ENCODE measurements at regions not wholly inside any gene's neighbourhood (a gene's known extent, or its start where the extent isn't known, plus 50 kb on each side); places are given as distances from the start of the nearest gene placed in this dataset.

GRCh38 chr1:81699234-81699633 is 101.5 kb upstream of the ADGRL2 start:
- Mint-ChIP-seq H3K27me3 (ENCODE audit: low read depth) (no peaks in the 10 kb centered on the region), H3K4me3 (no peak overlapping the region), H3K4me1 (no peaks in the 10 kb centered on the region), H3K27ac (ENCODE audit: unreplicated experiment) (no peak overlapping the region), H3K36me3 (ENCODE audit: low read depth) (no peaks in the 10 kb centered on the region), H3K9me3 (peaks cover 5% of the 10 kb centered on the region)
- TF ChIP-seq, protein P1, sequence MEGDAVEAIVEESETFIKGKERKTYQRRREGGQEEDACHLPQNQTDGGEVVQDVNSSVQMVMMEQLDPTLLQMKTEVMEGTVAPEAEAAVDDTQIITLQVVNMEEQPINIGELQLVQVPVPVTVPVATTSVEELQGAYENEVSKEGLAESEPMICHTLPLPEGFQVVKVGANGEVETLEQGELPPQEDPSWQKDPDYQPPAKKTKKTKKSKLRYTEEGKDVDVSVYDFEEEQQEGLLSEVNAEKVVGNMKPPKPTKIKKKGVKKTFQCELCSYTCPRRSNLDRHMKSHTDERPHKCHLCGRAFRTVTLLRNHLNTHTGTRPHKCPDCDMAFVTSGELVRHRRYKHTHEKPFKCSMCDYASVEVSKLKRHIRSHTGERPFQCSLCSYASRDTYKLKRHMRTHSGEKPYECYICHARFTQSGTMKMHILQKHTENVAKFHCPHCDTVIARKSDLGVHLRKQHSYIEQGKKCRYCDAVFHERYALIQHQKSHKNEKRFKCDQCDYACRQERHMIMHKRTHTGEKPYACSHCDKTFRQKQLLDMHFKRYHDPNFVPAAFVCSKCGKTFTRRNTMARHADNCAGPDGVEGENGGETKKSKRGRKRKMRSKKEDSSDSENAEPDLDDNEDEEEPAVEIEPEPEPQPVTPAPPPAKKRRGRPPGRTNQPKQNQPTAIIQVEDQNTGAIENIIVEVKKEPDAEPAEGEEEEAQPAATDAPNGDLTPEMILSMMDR (conservative IDR thresholded peaks at IDR 0.05), result no peak
- DNase-seq (ENCODE audit: low read depth, low spot score), result no peak

DNA sequence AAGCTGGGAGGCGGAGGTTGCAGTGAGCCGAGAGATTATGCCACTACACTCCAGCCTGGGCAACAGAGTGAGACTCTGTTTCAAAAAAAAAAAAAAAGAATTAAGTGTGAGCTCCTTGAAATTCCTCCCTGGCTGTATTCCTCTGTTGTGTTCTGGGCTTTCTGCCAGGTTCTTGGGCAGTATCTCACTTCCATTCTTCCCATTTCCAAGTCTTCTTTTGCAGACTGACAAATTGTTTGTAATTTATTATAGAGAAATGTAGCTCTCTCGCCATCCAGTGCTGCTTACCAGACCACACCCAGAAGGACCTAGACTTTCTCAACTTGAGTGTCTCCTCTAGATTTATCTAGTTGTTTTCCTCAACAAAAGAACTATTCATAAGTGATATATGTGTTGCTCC is 105.0 kb upstream of the ADGRL2 start:
- Mint-ChIP-seq H3K4me1 (peaks cover 2% of the 10 kb centered on the region), H3K36me3 (ENCODE audit: low read depth) (no peaks in the 10 kb centered on the region), H3K4me3 (no peak overlapping the region), H3K27me3 (ENCODE audit: low read depth) (no peaks in the 10 kb centered on the region), H3K9me3 (peaks cover 2% of the 10 kb centered on the region), H3K27ac (ENCODE audit: unreplicated experiment) (no peak overlapping the region)
- TF ChIP-seq, protein P1 (conservative IDR thresholded peaks at IDR 0.05), result no peak
- DNase-seq (ENCODE audit: low read depth, low spot score), result no peak

DNA sequence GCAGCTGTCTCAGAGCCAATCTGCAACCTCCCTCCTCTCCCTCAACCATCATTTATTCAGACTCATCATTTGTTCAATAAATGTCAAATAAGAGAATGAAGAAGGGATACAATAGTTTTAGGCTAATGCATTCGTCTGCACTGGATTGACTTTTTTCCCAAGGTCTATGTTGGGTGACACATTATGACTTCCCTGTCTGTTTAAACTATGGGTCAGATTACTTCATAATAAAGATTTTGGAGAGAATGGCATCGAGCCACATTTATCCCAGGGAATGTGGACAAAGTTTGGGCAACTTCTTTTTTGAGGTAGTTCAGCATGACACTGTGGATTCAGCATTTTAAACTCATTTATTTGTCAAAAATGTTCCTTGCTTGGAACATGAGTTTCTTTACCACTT is 107.4 kb upstream of the ADGRL2 start:
- H3K9me3 Mint-ChIP-seq, result peaks cover 5% of the 10 kb centered on the region
- TF ChIP-seq, protein P1 (conservative IDR thresholded peaks at IDR 0.05), result no peak
- DNase-seq (ENCODE audit: low read depth, low spot score), result no peak
- H3K27ac Mint-ChIP-seq (ENCODE audit: unreplicated experiment), result no peak overlapping the region
- H3K36me3 Mint-ChIP-seq (ENCODE audit: low read depth), result peaks cover 6% of the 10 kb centered on the region
- H3K4me1 Mint-ChIP-seq, result peaks cover 4% of the 10 kb centered on the region
- H3K4me3 Mint-ChIP-seq, result no peak overlapping the region
- H3K27me3 Mint-ChIP-seq (ENCODE audit: low read depth), result no peaks in the 10 kb centered on the region

DNA sequence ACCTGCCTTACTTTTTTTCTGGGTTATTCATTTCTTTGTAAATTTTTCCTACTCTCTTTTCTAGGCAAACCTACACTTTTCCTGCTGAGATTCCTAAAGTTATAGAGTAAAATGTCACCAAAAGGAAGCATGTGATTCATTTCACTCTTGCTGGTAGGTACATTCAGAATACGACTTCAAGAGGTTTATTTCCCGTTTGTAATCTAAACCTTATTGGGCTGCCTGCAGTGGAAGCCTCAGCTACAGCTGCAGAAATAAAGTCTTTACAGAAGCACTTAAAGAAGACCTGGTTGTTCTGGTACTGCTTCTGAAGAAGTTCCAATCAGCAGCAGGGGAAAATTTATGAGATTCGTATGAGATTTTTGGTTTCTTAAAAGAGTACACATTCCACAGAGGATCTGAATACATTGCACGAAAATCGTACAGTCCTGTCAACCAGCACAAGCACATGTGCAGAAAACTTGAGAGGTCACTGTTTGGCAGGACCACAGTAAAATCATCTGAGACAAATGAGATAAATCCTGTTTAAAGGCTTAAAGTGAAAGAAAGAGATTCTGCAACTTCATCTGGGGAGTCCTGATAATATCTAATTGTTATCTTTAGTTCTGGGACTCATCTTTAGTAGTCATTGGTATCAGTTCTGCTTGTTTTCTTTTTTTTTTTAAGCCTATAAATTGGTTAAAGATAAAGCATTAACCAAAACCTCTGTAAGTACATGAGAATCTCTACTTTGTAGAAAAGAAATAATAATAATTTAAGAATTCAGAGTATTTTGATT is 109.9 kb upstream of the ADGRL2 start:
- H3K27ac Mint-ChIP-seq (ENCODE audit: unreplicated experiment), result no peak overlapping the region

DNA sequence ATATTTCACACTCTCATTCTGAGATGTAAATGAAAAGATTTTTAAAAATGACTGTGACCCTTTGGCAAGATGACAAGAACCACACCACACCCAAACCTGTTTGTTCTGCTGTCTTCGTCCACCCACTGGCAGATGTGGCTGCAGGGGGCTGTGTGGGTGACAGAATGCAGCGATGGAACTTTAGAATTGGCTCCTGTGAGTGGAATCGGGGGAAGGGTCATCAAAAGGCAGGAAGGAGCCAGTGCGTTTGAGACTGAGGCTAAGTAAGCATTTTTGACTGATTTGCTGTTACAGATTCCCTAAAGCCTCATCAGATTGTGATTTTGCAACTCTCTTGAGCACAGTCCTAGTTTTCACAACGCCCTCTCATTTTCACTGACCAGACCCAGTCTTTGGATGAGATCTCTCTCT is 111.2 kb upstream of the ADGRL2 start:
- peaks cover 17% of the 10 kb centered on the region for H3K36me3 Mint-ChIP-seq (ENCODE audit: low read depth)
- H3K9me3 Mint-ChIP-seq, result peaks cover 14% of the 10 kb centered on the region
- H3K27me3 Mint-ChIP-seq (ENCODE audit: low read depth), result no peaks in the 10 kb centered on the region
- no peak overlapping the region for H3K4me3 Mint-ChIP-seq
- H3K4me1 Mint-ChIP-seq, result peaks cover 4% of the 10 kb centered on the region
- no peak overlapping the region for H3K27ac Mint-ChIP-seq (ENCODE audit: unreplicated experiment)
- TF ChIP-seq, protein P1 (conservative IDR thresholded peaks at IDR 0.05), result no peak
- DNase-seq (ENCODE audit: low read depth, low spot score), result no peak

More for the DNA sequence above, 109.9 kb upstream of the ADGRL2 start:
- H3K9me3 Mint-ChIP-seq, result peaks cover 11% of the 10 kb centered on the region
- H3K27me3 Mint-ChIP-seq (ENCODE audit: low read depth), result no peaks in the 10 kb centered on the region
- no peak overlapping the region for H3K4me3 Mint-ChIP-seq
- TF ChIP-seq, protein P1 (conservative IDR thresholded peaks at IDR 0.05), result no peak
- H3K4me1 Mint-ChIP-seq, result peaks cover 4% of the 10 kb centered on the region
- H3K36me3 Mint-ChIP-seq (ENCODE audit: low read depth), result peaks cover 17% of the 10 kb centered on the region
- DNase-seq (ENCODE audit: low read depth, low spot score), result no peak
